Activated T-helper 1 cell treated with Interleukin-2 at 50 U/mL for 16 hours (primary cell): ENCODE measurements at regions not wholly inside any gene's neighbourhood (a gene's known extent, or its start where the extent isn't known, plus 50 kb on each side); places are given as distances from the start of the nearest gene placed in this dataset.

Source experiments
- DNase-seq: peaks from one replicate; pipeline ENCODE4 v3.0.0-alpha.2; 2020; ENCODE audit warnings: low read depth

- no peak for DNase-seq
Measured at GRCh38 chr16:82497139-82497538, 129.6 kb upstream of the CDH13 start.

- DNase-seq: no peak
Measured at GRCh38 chr16:82488460-82488859, 138.3 kb upstream of the CDH13 start.

DNA sequence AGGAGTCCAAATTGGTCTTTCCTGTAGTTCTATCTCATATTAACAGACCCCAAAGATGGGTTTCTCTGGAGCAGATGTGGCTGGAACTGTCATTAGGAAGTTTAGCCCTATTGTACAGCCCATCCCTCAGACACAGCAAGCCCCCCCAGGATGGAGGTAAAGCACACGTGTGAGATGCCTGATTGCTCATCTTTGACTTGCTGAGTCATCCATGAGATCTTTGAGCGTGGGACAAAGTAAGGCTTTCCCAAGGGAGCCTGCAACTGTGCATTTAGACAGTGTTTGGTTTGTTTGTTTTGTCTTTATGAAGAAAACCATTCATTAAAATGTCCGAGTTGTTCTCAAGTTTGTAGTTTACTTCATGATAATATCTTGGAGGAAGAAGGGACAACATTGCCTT lies 145.3 kb upstream of the CDH13 start:
- DNase-seq: no peak

GRCh38 chr16:82476786-82477185 lies 150.0 kb upstream of the CDH13 start:
- no peak for DNase-seq

GRCh38 chr16:82470620-82471152 lies 156.1 kb upstream of the CDH13 start:
- DNase-seq: no peak

GRCh38 chr16:82470016-82470415 lies 156.8 kb upstream of the CDH13 start:
- no peak for DNase-seq

GRCh38 chr16:82464187-82464586 lies 162.6 kb upstream of the CDH13 start:
- DNase-seq: no peak

- DNase-seq: no peak
Measured at GRCh38 chr16:82460766-82461165, 166.0 kb upstream of the CDH13 start.

- DNase-seq: no peak
Measured at GRCh38 chr16:82459580-82460256, 167.1 kb upstream of the CDH13 start.

- no peak for DNase-seq
Measured at GRCh38 chr16:82456683-82457082, 170.1 kb upstream of the CDH13 start.

DNA sequence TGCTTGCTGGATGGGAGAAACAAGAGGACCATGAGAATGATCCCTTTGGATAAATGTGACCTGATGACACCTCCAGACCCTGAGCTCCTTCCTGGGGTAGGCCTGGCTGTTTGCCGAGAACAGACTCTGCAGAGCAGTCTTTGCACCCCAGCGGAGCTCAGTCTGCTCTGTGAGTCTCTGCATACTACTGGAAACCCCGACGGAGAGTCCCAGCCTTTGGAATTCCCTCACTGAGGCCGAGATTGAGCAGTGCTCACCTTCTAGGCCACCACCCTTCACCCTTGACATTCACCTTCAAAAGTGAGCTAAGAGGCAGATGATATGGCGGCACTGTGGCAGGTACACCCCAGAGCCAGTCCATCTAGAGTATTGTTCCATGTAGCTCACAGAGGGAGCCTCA lies 172.2 kb upstream of the CDH13 start:
- no peak for DNase-seq

- DNase-seq: no peak
Measured at GRCh38 chr16:82454152-82454551, 172.6 kb upstream of the CDH13 start.

DNA sequence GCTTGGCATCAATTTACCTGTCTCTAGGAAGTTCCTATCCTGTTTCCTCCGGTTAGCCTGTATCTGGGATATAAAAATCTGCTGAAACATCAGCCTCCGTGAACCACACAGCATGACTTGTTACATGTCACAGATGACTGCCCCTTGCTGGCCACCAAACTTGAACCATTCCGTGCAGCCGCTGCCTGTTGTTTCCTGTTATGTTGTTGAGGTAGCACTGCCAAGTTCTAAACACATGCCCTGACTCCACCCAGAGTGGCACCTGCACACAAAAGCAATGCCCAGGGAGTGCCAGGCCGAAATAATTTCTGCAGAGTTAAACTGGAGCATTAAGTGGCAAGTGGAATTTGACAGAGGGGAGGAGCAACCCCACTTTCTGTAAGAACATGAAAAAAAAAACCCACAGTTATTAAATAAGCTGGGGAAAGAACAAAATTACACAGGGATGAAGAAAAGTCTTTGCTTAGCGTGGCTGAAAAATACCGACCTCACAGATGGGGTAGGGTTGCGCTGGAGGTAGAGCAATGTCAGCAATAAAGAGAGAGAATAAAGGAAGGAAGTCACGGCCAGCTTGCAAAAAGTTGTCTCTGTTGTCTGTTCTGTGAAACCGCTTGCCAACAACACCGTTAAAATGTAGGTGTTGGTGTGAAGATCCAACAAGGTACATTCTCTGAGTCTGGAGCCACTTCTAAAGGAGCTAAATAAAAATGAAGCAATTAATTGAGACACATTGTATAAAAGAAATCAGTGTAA lies 174.6 kb upstream of the CDH13 start:
- no peak for DNase-seq

GRCh38 chr16:82451449-82451848 lies 175.3 kb upstream of the CDH13 start:
- no peak for DNase-seq

- DNase-seq: no peak
Measured at GRCh38 chr16:82440336-82440735, 186.4 kb upstream of the CDH13 start.

DNA sequence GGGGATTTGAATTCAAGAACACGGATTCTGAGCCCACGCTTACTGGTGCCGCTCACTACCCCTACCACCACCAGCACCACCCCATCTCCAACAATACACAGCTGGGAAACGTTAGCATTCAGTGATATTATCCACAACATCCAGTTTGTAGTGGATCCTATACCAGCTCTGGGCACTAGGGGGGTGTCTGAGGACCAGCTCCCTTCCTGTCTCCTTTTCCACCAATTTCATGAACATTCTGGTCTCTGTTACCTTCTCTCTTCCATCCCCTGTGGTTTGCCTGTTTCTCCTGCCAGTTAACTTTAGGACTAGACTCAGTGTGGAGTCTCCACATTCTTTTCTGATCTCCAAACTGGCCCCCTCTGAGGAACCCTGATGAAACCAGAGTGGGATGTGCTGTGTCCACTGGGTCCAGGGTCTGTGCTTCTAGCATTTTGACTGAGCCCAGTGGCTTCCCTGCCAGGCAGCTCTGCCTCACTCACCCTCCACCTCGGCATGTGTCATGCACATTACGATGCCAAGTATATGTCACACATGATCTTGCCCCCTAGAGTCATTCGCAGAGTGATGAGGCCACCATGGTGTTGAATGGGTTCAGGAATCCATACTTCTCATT lies 187.0 kb upstream of the CDH13 start:
- DNase-seq: no peak

DNA sequence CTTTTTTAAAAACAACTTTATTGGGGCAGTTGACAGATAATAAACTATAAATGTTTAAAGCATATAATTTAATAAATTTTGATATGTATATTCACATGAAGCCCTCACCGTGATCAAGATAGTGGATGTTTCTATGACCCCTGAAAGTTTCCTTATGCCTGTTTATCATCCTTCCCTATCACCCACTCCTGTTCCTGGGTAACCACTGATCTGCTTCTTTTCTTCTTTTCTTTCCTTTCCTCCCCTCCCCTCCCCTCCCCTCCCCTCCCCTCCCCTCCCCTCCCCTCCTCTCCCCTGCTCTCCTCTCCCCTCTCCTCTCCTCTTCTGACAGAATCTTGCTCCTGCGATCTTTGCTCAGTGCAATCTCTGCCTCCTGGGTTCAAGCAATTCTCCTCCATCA lies 193.7 kb upstream of the CDH13 start:
- DNase-seq: no peak

GRCh38 chr16:82432261-82432660 lies 194.5 kb upstream of the CDH13 start:
- DNase-seq: no peak

DNA sequence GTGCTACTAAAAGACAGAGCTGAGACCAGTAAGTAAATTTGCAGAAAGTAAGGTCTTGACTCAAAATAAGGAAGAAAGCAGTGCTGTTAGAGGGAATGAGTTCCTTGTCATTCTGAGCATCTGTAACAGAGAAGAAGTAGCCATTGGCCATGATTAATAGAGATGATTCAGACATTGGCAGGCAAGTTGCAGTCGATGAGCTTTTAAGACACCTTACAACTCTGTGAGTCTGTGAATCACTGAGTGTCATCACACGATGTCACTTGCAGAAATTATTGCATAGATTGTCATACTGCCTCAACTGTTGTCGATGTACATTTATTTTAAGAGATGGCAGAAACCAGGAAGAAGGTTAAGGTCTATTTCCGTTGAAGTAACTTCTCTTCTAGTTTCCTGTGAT lies 201.1 kb upstream of the CDH13 start:
- no peak for DNase-seq

DNA sequence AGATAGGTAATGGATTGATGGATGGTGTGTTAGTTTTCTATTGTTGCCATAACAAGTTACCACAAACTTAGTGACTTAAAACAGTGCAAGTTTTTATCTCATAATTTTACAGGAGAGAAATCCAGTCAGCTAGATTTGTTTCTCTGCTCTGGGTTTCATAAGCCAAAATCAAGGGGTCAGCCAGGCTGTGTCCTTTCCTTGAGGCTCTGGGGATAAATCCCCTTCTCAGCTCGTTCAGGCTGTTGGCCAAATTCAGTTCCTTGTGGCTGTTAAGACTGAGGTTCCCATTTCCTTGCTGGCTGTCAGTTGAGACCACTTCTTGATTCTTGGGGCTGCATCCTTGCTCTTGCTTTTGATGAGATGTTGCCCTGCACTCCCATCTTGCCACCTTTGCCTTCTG lies 204.9 kb upstream of the CDH13 start:
- no peak for DNase-seq

GRCh38 chr16:82419332-82419731 lies 207.4 kb upstream of the CDH13 start:
- no peak for DNase-seq

DNA sequence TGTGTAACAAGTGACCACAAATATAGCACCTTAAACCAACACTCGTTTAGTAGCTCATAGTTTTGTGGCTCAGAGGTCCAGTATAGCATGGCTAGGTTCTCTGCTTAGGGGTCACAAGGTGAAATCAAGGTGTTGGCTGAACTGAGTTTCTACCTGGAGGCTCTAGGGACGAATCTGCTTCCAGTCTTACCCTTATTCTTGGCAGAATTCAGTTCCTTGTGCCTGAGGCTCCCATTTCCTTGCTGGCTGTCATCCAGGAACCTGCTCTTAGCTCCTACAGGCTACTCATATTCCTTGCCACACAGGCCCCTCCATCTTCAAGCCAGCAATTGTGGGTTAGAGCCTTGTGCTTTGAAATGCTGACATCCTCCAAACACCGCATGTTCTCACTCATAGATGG lies 212.3 kb upstream of the CDH13 start:
- DNase-seq: no peak

- DNase-seq: no peak
Measured at GRCh38 chr16:82412770-82413169, 214.0 kb upstream of the CDH13 start.
